ENCODE measurements at regions not wholly inside any gene's neighbourhood (a gene's known extent, or its start where the extent isn't known, plus 50 kb on each side); places are given as distances from the start of the nearest gene placed in this dataset.

DNA sequence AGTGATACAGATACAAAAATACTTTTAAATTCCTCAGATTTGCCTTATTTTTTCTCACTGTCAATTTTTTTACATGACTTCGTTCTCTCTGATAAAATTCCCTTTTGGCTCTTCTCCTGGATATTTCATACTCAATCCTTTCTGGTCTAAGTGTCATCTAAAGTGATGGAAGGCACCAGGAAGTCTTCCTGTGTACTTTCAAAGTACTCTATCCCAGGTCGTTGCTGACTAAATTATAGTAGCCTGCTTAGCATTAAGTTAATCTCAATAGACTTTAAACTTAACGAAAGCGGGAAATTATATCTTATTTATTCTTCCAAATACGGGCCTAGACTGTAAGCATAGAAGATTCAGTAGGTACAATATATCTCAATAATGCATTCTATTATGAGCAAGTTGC, 67.8 kb downstream of the CASP12 start:
- Histone ChIP-seq H3K4me3 (no peak overlapping the region), H3K36me3 (no peaks in the 10 kb centered on the region), H3K9me3 (no peaks in the 10 kb centered on the region), H3K27me3 (no peaks in the 10 kb centered on the region)
- no peak for DNase-seq

DNA sequence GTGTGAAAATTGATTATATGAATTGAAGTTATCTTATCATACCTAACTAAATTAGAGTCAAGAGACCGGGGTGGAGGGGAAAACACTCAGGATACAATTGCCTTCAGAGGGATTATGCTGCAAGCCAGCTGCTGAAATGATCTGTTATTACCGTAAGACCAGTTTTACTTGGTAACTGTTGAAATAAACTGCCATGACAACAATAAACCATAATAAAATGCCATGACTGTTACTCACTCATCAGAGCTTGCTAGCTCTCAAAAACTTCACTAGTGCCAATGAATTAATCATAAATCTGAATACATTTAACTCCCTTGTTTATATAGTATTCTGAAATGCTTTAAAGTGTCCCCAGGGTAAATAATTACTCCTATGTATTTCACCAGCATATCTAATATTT, 68.2 kb downstream of the CASP12 start:
- Histone ChIP-seq H3K36me3 (no peaks in the 10 kb centered on the region), H3K4me3 (no peak overlapping the region), H3K9me3 (no peaks in the 10 kb centered on the region), H3K27me3 (no peaks in the 10 kb centered on the region)
- peak; percentile 18 for DNase-seq

DNA sequence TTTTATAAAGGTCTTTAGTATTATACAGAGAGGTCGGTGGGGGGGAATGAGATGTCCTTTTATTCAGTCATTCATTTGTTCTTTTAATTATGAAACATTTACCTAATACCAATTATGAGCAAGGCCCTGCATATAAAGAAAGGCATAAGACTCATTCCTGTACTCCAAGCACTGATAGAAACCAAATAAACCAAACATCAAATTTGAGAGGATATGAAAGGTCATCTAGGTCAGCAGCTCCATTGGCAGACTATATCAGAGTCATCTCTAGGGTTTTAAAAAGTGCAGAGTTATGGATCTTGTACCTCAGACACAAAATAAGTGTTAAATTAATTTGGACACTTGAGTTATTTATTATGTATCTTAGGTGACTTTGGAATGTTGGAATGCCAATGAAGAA, 71.5 kb downstream of the CASP12 start:
- Histone ChIP-seq H3K36me3 (no peaks in the 10 kb centered on the region), H3K9me3 (no peaks in the 10 kb centered on the region), H3K4me3 (no peak overlapping the region), H3K27me3 (no peaks in the 10 kb centered on the region)
- DNase-seq = no peak

DNA sequence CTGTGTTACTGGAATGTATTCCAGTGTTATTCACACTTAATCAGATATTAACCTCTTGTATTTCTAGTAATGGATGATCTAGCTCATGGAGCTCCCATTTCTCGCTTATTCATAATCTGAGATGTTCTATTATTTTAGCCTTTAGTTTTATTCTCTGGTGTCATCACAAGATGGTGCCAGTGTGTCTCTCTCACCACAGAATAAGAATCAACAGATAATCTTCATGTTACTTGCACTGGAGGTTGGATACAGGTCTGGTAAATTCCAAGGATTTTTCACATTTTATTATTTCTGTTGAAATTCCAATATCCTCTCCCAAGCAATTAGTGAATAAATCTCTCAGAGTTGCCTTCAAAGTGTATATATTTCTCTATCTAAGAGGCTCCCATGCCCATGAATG, 74.6 kb downstream of the CASP12 start:
- DNase-seq = no peak
- Histone ChIP-seq H3K36me3 (no peaks in the 10 kb centered on the region), H3K9me3 (no peaks in the 10 kb centered on the region), H3K27me3 (no peaks in the 10 kb centered on the region), H3K4me3 (no peak overlapping the region)

DNA sequence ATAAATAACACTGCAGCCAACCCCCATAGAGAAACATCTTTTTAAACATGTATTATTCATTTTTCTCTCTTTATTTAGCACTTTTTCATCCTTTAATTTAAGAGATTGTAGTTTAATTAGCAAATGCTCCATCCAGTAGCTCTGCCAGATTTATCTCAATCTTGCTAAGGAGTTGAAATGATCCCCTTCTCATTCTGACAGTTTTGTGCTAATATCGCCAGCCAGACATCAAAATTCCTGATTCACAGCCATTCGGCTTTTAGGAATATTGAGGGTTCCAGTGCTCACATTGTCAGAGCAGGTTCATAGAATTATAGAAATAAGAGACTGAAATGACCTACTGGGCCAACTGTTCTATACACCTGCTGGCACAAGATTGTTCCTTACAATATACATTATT, 77.8 kb downstream of the CASP12 start:
- DNase-seq = no peak
- Histone ChIP-seq H3K36me3 (no peaks in the 10 kb centered on the region), H3K27me3 (no peaks in the 10 kb centered on the region), H3K9me3 (no peaks in the 10 kb centered on the region), H3K4me3 (no peak overlapping the region)

DNA sequence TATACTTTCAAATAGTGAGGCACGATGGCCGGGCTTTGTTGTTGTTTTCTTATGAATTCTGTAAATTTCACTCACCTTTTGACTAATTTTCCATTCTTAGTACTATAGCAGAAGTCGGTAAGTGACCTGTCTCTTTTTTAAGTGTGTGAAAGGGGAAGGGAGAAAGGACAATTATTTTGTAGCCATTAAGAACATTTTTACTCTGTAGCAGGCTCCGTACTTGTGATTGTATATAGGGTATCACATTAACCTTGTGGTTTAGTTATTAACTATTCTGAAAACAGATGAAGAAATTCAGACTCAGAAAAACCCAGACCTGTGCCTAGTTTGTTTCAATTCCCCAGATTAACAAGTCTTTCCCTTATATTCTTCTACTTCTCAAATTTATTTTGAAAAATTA, 78.7 kb downstream of the CASP12 start:
- Histone ChIP-seq H3K27me3 (no peaks in the 10 kb centered on the region), H3K9me3 (no peaks in the 10 kb centered on the region), H3K36me3 (no peaks in the 10 kb centered on the region), H3K4me3 (no peak overlapping the region)
- DNase-seq = no peak

DNA sequence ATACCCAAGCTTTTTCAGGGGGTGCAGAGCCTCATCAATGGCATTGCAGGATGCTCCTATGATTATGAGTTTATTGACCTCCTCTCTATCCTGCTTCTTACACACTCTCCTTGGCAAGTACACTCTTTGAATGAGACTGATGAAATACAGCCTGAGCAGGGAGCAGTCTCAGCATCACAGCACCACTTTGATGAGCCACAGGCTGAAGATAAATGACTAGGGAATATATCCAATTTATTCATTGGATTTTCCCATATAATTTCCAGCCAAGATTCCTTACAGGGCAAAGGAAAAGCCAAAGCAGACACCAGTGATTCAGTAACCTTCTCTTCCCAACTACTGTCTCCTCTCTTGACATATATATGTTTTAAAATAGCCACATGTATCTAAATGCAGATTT, 79.2 kb downstream of the CASP12 start:
- no peaks in the 10 kb centered on the region for H3K27me3 ChIP-seq
- H3K4me3 ChIP-seq = no peak overlapping the region
- DNase-seq = no peak
- H3K36me3 ChIP-seq = no peaks in the 10 kb centered on the region
- no peaks in the 10 kb centered on the region for H3K9me3 ChIP-seq

DNA sequence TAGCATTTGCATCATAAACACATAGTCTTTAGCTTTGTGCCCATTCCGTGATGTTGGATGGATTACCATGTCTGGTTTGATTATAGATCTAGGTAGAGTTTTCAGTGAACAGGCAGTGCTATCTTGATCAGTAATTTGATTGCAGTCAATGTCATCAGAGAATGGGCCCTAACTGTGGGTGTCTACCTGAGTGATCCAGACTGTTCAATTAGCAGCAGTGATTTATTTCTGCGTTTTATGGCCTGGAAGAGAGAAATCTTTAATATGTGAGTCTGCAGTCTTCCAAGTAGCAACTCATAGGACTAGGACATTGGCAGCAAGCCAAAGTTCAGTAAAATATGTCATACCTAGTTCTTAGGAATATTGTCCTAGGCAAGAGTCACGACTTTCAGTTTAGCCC, 80.3 kb downstream of the CASP12 start:
- H3K36me3 ChIP-seq = no peaks in the 10 kb centered on the region
- H3K27me3 ChIP-seq = no peaks in the 10 kb centered on the region
- no peak overlapping the region for H3K4me3 ChIP-seq
- no peak for DNase-seq
- H3K9me3 ChIP-seq = no peaks in the 10 kb centered on the region

DNA sequence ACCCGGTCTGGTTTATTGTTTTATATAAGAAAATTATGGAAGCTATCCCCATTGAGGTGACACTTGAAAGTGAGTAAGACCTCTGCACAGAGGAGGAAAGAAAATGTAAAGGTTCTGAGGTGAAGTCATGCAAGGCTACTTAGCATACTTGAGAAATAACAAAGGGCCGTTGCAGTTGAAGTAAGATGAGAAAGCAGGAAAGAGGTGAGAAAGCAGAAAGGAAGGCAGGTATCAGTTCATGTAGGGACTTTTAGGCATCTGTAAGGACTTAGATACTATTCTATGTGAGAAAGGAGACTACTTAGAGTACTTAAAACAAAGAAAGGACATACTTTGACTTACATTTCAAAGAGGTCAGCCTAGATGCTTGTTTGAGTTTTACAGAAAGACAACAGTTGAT, 84.7 kb downstream of the CASP12 start:
- Histone ChIP-seq H3K27me3 (no peaks in the 10 kb centered on the region), H3K36me3 (no peaks in the 10 kb centered on the region)
- DNase-seq = no peak

DNA sequence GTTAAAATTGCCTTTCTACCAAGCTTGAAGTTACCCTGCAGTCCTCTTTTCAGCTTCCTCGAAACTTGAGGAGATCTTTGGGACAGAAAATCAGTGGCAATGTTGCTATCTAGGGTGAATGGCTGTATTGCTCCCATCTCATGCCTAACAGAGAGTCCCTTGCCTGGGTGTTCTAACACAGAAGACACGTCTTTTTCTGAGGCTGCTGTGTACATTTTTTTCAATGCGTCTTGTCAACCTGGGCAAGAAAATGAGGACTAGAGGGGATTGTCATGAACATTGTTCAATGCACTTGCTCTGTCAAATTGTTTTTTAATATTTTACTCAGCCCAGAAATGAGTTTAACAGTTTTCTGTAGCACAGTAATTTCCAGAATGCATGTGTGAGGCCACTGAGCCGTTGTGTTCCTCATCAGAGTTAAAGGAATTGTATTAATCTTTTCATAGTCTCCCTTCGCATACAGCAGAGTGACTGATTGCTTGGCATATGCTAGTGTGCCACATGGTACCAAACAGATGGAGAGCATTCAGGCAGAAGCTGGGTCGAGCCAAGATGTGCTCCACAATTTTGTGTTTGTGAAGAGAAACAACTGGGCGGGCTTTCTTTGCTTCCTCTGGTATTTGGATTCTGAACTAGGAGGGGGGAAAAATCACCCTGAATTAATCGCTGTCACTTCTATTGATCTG, 86.0 kb downstream of the CASP12 start:
- Histone ChIP-seq H3K9me3 (no peaks in the 10 kb centered on the region), H3K27me3 (no peaks in the 10 kb centered on the region), H3K4me3 (no peak overlapping the region), H3K36me3 (no peaks in the 10 kb centered on the region)
- DNase-seq = no peak

More for the DNA sequence above, 84.7 kb downstream of the CASP12 start:
- Histone ChIP-seq H3K4me3 (no peak overlapping the region), H3K9me3 (no peaks in the 10 kb centered on the region)

DNA sequence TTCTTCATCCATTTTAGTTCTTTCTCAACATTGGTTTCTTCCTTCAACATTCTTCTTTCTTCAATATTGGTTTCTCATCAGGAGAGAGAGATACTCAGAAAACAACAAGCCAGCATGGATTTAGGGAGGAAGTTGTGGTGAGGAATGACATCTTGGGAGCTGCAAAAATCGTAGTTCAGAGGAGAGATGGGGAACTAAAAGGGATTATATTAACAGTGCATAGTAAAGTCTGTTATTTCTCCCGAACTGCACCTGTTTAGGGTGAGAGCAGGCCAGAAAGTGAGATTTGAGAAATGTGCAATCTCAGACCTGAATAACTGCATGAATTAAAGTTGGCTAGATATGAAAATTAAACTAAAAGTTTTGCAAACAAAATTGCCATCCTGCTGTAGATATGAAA, 94.5 kb downstream of the CASP12 start:
- Histone ChIP-seq H3K9me3 (no peaks in the 10 kb centered on the region), H3K4me3 (no peak overlapping the region), H3K36me3 (no peaks in the 10 kb centered on the region), H3K27me3 (no peaks in the 10 kb centered on the region)
- no peak for DNase-seq

DNA sequence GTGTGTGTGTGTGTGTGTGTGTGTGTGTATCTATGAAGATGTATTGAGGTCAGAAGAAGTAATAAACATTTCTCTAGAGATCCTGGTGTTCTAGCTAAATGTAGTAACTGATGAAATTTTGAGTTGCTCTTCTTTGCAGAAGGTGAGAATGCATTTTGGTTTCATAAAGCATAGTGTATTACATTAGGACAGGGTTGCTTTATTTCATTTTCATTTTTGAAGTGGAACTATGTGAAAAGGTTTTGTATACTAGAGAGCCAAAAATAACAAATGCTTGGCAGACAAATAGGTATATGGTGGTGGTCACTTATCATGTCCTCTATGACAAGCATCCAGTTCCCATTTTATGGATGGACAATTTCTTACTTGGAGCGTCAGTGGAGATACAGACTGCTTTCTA, 99.0 kb downstream of the CASP12 start:
- Histone ChIP-seq H3K9me3 (no peaks in the 10 kb centered on the region), H3K36me3 (no peaks in the 10 kb centered on the region)
- no peak for DNase-seq

DNA sequence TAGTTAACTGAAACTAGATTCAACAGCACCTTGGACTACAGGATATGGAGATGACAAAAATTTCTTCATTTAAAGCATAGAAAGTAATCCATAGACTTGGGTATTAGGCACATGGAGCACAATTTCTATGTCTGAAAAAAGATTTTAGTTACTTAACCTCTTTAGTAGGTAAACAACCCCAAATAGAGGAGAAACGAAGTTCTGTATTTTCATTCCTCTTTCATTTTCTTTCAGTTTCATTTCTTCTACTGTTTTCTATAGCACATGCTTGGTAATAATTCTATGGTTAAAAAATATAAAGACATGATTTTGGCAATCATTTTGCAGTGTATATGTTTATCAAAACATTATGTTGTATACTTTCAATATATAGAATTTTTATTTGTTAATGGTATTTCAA, 99.5 kb downstream of the CASP12 start:
- Histone ChIP-seq H3K27me3 (no peaks in the 10 kb centered on the region), H3K9me3 (no peaks in the 10 kb centered on the region), H3K36me3 (no peaks in the 10 kb centered on the region), H3K4me3 (no peak overlapping the region)
- DNase-seq = no peak

More for the DNA sequence above, 99.0 kb downstream of the CASP12 start:
- Histone ChIP-seq H3K4me3 (no peak overlapping the region), H3K27me3 (no peaks in the 10 kb centered on the region)

DNA sequence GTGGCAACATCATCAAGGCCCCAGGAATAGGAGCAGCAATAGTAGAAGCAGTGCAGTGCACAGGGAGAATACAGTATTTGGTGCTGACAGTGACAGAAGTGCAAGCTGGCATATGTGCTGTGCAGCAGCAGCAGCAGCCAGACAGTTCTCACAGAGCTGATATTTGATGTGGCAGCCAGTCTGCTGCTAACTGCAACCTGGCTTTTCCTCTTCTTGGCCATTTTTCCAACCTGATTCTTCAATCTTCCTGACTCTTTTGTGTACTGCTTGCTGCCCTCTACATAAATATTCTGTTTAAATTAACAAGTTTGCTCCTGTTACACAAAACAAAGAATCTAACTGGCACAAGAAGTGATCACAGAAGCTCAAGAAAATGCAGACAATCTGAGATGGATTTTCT, 102.0 kb downstream of the CASP12 start:
- no peak overlapping the region for H3K4me3 ChIP-seq
- H3K9me3 ChIP-seq = no peaks in the 10 kb centered on the region
- no peak for DNase-seq
- H3K36me3 ChIP-seq = no peaks in the 10 kb centered on the region
- no peaks in the 10 kb centered on the region for H3K27me3 ChIP-seq

DNA sequence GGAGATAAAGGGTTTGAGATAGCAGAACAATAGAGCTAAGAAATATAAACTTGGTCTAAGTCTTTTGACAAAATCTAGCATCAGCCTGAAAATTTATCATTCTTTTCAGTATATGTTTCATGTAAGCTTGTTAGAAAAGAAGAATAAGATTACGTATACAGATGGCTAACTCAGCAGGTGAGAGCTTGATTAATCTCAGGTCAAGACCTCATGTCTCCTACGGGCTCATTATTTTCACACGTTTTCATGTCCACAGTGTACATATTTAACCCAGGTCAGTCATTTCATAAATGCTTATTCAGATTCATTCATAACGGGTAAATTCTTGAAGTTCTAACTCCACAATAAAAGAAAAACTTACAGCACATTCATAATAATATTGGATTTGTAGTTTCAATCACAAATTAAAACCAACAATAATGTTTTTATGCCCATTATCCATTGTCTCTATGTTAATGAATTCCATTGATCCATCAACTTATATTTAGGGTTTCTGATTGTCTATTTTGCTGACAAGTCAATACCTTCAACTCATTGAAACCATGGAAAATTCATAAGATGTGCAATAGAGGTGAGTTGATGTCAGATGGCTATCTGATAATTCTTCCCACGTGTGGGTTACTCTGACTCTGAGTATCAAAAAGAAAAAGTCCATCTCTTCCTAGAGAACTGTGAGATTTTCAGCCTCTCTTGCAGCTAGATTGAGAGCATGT, 102.6 kb downstream of the CASP12 start:
- DNase-seq = no peak

DNA sequence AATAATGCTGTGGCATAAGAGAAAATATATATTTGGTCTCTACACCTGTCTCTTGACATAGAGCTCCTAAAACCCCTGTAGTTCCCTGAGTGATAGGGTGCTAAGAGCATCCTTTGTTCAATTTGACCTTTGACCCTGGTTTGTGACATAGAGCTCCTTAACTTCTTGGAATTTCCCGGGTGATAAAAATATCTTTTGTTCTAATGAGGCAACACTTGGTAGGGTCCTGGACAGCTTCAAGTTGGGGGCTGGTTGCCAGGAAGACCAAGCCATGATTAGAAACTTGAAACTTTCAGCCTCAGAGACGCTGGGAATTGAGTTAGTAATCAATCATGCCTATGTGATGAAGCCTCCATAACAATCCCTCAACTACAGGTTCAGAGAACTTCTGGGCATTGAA, 105.4 kb downstream of the CASP12 start:
- Histone ChIP-seq H3K27me3 (no peaks in the 10 kb centered on the region), H3K4me3 (no peak overlapping the region), H3K36me3 (no peaks in the 10 kb centered on the region), H3K9me3 (no peaks in the 10 kb centered on the region)
- DNase-seq = no peak

More for the DNA sequence above, 102.6 kb downstream of the CASP12 start:
- no peaks in the 10 kb centered on the region for H3K36me3 ChIP-seq
- no peak overlapping the region for H3K4me3 ChIP-seq
- no peaks in the 10 kb centered on the region for H3K27me3 ChIP-seq
- H3K9me3 ChIP-seq = no peaks in the 10 kb centered on the region

DNA sequence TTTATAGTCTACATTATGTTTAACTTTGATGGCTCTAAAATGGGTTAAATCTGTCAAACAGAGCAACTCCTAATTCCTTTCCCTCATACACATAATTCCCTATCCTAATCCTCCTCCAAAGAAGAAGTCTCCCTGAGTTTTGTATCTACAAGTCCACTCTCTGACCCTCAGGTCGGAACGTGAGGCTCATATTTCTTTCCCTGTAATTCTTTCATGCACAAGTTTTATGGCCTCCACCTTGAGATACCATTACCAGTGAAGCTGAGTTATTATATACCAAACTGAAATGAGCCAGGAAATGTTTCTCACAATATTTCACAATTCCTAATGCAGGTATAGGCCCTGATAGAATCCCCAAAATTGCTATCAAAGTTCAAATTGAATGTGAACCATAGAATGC, 106.4 kb downstream of the CASP12 start:
- H3K27me3 ChIP-seq = no peaks in the 10 kb centered on the region

More for the DNA sequence above, 106.4 kb downstream of the CASP12 start:
- Histone ChIP-seq H3K9me3 (no peaks in the 10 kb centered on the region), H3K4me3 (no peak overlapping the region), H3K36me3 (no peaks in the 10 kb centered on the region)
- DNase-seq = no peak

Measured in MG63 (cell line).